Upper lobe of left lung (tissue), 6 donors: ENCODE measurements at regions not wholly inside any gene's neighbourhood (a gene's known extent, or its start where the extent isn't known, plus 50 kb on each side); places are given as distances from the start of the nearest gene placed in this dataset.

Source experiments
- ATAC-seq, 2 donors: fragments of 200-7000 bp; cut with Tn5 transposase; one replicate each; pipeline ENCODE4 v1.9.1; 2022; ENCODE audit warnings: mild to moderate bottlenecking in 2 of 2, moderate library complexity in 2 of 2; ENCODE audit not compliant: low FRiP score in 2 of 2
- DNase-seq, 2 donors: peaks; one replicate each; pipeline ENCODE4 v3.0.0-alpha.2; 2019 to 2020
- H3K27ac ChIP-seq, 4 donors: fragments of 200-600 bp; sonication (generic); one replicate each; pipeline ENCODE4 v1.5.1; 2016 to 2019
- H3K27me3 ChIP-seq, 4 donors: fragments of 200-600 bp; sonication (generic); one replicate each; pipeline ENCODE4 v1.5.1; 2017 to 2019
- H3K36me3 ChIP-seq, 4 donors: fragments of 200-600 bp; sonication (generic); one replicate each; pipeline ENCODE4 v1.5.1; 2016 to 2019
- H3K4me1 ChIP-seq, 4 donors: fragments of 200-600 bp; sonication (generic); one replicate each; pipeline ENCODE4 v1.5.1; 2018 to 2019
- H3K4me3 ChIP-seq, 4 donors: fragments of 200-600 bp; sonication (generic); one replicate each; pipeline ENCODE4 v1.5.1; 2017 to 2019; ENCODE audit warnings: mild to moderate bottlenecking in 2 of 4, moderate library complexity in 1 of 4
- H3K9me3 ChIP-seq, 4 donors: fragments of 200-600 bp; sonication (generic); one replicate each; pipeline ENCODE4 v1.5.1; 2018 to 2019
- EP300 ChIP-seq, 4 donors: sonication (generic); formaldehyde crosslinking; IDR thresholded peaks; one replicate each; pipeline ENCODE4 v1.5.1; 2017; ENCODE audit warnings: antibody characterized with exemption in 4 of 4, control low read depth in 2 of 4
- POLR2A ChIP-seq, 4 donors: fragments of 450-650 bp; IDR thresholded peaks; one replicate each; pipeline ENCODE4 v1.5.1; 2016 to 2017; ENCODE audit warnings: antibody characterized with exemption in 4 of 4, mild to moderate bottlenecking in 2 of 4
- POLR2AphosphoS5 ChIP-seq, 2 donors: sonication (generic); formaldehyde crosslinking; IDR thresholded peaks; one replicate each; pipeline ENCODE4 v1.5.1; 2017; ENCODE audit warnings: antibody characterized with exemption in 2 of 2
- WGBS, 2 donors: methylation state at CpG; one replicate each; pipeline ENCODE4 v1.1.5; 2017 to 2018; 5-methylcytosine and 5-hydroxymethylcytosine counted together
- TF ChIP-seq, protein P1 (sequence below), 6 experiments: fragments of 450-650 bp in 4 of 6; fragments of 200-600 bp in 2 of 6; sonication (generic) in 2 of 6; IDR thresholded peaks; one replicate each; pipeline ENCODE4 v1.5.1; 2016 to 2019; ENCODE audit warnings: antibody characterized with exemption in 6 of 6
- donor health status: DM: no; HTN: no; CAD: no; lungs with moderate emphysema.
- donor health status: DM: no; HTN: yes; CAD: no; lungs with severe emphysema.

GRCh38 chr7:4613846-4614548 lies 68.1 kb upstream of the FOXK1 start:
- H3K27ac ChIP-seq, result peak overlapping the region; percentile 25 to 76 (median 70)
- peak overlapping the region in 2 of 4 donors; percentile 41 to 42 for H3K4me3 ChIP-seq
- WGBS, 2 donors, result 60 to 63% methylated on average over 14 to 15 of the region's 15 CpGs
- TF ChIP-seq, protein P1, sequence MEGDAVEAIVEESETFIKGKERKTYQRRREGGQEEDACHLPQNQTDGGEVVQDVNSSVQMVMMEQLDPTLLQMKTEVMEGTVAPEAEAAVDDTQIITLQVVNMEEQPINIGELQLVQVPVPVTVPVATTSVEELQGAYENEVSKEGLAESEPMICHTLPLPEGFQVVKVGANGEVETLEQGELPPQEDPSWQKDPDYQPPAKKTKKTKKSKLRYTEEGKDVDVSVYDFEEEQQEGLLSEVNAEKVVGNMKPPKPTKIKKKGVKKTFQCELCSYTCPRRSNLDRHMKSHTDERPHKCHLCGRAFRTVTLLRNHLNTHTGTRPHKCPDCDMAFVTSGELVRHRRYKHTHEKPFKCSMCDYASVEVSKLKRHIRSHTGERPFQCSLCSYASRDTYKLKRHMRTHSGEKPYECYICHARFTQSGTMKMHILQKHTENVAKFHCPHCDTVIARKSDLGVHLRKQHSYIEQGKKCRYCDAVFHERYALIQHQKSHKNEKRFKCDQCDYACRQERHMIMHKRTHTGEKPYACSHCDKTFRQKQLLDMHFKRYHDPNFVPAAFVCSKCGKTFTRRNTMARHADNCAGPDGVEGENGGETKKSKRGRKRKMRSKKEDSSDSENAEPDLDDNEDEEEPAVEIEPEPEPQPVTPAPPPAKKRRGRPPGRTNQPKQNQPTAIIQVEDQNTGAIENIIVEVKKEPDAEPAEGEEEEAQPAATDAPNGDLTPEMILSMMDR (IDR thresholded peaks at IDR 0.05), result no peak
- TF ChIP-seq EP300 (IDR thresholded peaks at IDR 0.05) (peak in 1 of 4 donors; percentile 12), POLR2AphosphoS5 (IDR thresholded peaks at IDR 0.05) (peak in 1 of 2 donors; percentile 23), POLR2A (IDR thresholded peaks at IDR 0.05) (no peak)
- H3K4me1 ChIP-seq, result peaks cover 16 to 22% (median 20%) of the 10 kb centered on the region in 4 donors
- no peaks in the 10 kb centered on the region for H3K36me3 ChIP-seq
- ATAC-seq (peak; percentile 57 to 61), DNase-seq (peak in 1 of 2 donors; percentile 54)
- H3K27me3 ChIP-seq, result no peaks in the 10 kb centered on the region
- no peaks in the 10 kb centered on the region for H3K9me3 ChIP-seq

- ATAC-seq (no peak), DNase-seq (no peak)
- H3K4me1 ChIP-seq, result peaks cover 23 to 41% (median 35%) of the 10 kb centered on the region in 4 donors
- no peaks in the 10 kb centered on the region for H3K9me3 ChIP-seq
- no peaks in the 10 kb centered on the region for H3K27me3 ChIP-seq
- H3K27ac ChIP-seq, result no peak overlapping the region
- no peaks in the 10 kb centered on the region for H3K36me3 ChIP-seq
- WGBS, 2 donors, result 92 to 95% methylated on average over 5 of the region's 5 CpGs
- no peak for TF ChIP-seq EP300 (IDR thresholded peaks at IDR 0.05)
- no peak for TF ChIP-seq POLR2A (IDR thresholded peaks at IDR 0.05)
- TF ChIP-seq, protein P1 (IDR thresholded peaks at IDR 0.05), result no peak
- TF ChIP-seq POLR2AphosphoS5 (IDR thresholded peaks at IDR 0.05), result no peak
- no peak overlapping the region for H3K4me3 ChIP-seq
Observed at GRCh38 chr7:4616116-4616515, 66.0 kb upstream of the FOXK1 start.

DNA sequence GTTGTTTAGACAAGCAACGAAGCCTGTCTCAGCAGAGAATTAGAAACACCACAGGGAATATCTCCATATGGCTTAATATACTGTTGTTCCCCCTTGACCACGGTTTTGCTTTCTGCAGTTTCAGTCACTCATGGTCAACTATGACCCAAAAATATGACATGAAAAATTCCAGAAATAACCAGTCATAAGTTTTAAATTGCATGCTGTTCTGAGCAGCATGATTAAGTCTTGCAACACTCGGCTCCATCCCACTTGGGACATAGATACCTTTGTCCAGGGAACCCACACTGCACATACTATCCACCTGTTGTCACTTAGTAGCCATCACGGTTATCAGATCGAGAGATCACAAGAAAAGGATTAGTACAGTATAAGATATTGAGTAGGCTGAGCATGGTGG lies 60.7 kb upstream of the FOXK1 start:
- Histone ChIP-seq H3K4me1 (peaks cover 14 to 32% (median 23%) of the 10 kb centered on the region in 4 donors), H3K27me3 (no peaks in the 10 kb centered on the region), H3K4me3 (no peak overlapping the region), H3K36me3 (no peaks in the 10 kb centered on the region), H3K27ac (peak overlapping the region in 1 of 4 donors; percentile 78), H3K9me3 (peaks cover 0 to 5% (median 0%) of the 10 kb centered on the region in 4 donors)
- 82 to 85% methylated on average over 5 of the region's 5 CpGs for WGBS, 2 donors
- ATAC-seq (no peak), DNase-seq (no peak)
- TF ChIP-seq, protein P1 (IDR thresholded peaks at IDR 0.05), result no peak
- TF ChIP-seq POLR2AphosphoS5 (IDR thresholded peaks at IDR 0.05), result no peak
- TF ChIP-seq EP300 (IDR thresholded peaks at IDR 0.05), result no peak
- TF ChIP-seq POLR2A (IDR thresholded peaks at IDR 0.05), result no peak

DNA sequence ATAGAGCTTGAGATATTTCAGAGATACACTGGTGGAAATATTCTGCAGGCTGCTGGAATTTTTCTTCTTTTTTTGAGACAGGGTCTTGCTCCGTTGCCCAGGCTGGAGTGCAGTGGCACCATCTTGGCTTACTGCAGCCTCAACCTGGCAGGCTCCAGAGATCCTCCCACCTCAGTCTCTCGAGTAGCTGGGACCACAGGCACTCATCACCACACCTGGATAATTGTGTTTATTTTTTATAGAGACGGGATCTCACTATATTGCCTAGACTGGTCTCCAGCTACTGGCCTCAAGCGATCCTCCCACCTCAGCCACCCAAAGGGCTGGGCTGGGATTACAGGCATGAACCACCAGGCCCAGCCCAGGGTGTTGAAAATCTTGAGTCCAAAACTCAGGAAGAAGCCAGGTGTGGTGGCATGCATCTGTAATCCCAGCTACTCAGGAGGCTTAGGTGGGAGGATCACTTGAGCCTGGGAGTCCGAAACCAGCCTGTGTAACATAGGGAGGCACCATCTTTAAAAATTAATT lies 55.7 kb upstream of the FOXK1 start:
- Histone ChIP-seq H3K4me1 (peaks cover 7 to 12% (median 10%) of the 10 kb centered on the region in 4 donors), H3K27me3 (no peaks in the 10 kb centered on the region), H3K9me3 (peaks cover 0 to 5% (median 0%) of the 10 kb centered on the region in 4 donors), H3K36me3 (no peaks in the 10 kb centered on the region), H3K27ac (peak overlapping the region in 1 of 4 donors; percentile 3), H3K4me3 (no peak overlapping the region)
- 83 to 90% methylated on average over 5 of the region's 5 CpGs for WGBS, 2 donors
- no peak for DNase-seq
- TF ChIP-seq POLR2A (IDR thresholded peaks at IDR 0.05) (no peak), EP300 (IDR thresholded peaks at IDR 0.05) (no peak), POLR2AphosphoS5 (IDR thresholded peaks at IDR 0.05) (no peak)
- TF ChIP-seq, protein P1 (IDR thresholded peaks at IDR 0.05), result no peak
- ATAC-seq, result no peak
